T follicular helper cell (primary cell): ENCODE measurements at regions not wholly inside any gene's neighbourhood (a gene's known extent, or its start where the extent isn't known, plus 50 kb on each side); places are given as distances from the start of the nearest gene placed in this dataset.

Experiments
- DNase-seq: peaks from one replicate; pipeline ENCODE4 v3.0.0-alpha.2; 2020; ENCODE audit warnings: low read depth

GRCh38 chr7:21092766-21093702, 306.3 kb upstream of the SP8 start:
- DNase-seq: no peak

GRCh38 chr7:21094589-21094988, 307.9 kb upstream of the SP8 start:
- no peak for DNase-seq

- no peak for DNase-seq
Measured at GRCh38 chr7:21099432-21099831, 312.7 kb upstream of the SP8 start.

GRCh38 chr7:21099955-21100354, 313.3 kb upstream of the SP8 start:
- no peak for DNase-seq

GRCh38 chr7:21101541-21101940, 314.9 kb upstream of the SP8 start:
- DNase-seq: no peak

- no peak for DNase-seq
Measured at GRCh38 chr7:21103426-21104123, 316.9 kb upstream of the SP8 start.

GRCh38 chr7:21104124-21104500, 317.4 kb upstream of the SP8 start:
- DNase-seq: no peak

GRCh38 chr7:21106296-21106732, 319.6 kb upstream of the SP8 start:
- no peak for DNase-seq

GRCh38 chr7:21107101-21107500, 320.4 kb upstream of the SP8 start:
- no peak for DNase-seq

GRCh38 chr7:21108182-21108581, 319.7 kb upstream of the SP4 start:
- DNase-seq: no peak

- DNase-seq: no peak
Measured at GRCh38 chr7:21113609-21114415, 314.1 kb upstream of the SP4 start.

- no peak for DNase-seq
Measured at GRCh38 chr7:21123586-21123985, 304.3 kb upstream of the SP4 start.

- DNase-seq: no peak
Measured at GRCh38 chr7:21125297-21125696, 302.6 kb upstream of the SP4 start.

- no peak for DNase-seq
Measured at GRCh38 chr7:21128062-21128817, 299.6 kb upstream of the SP4 start.

- no peak for DNase-seq
Measured at GRCh38 chr7:21131897-21132296, 296.0 kb upstream of the SP4 start.

- DNase-seq: no peak
Measured at GRCh38 chr7:21134631-21135030, 293.3 kb upstream of the SP4 start.

GRCh38 chr7:21135437-21135836, 292.4 kb upstream of the SP4 start:
- DNase-seq: no peak

GRCh38 chr7:21137640-21138039, 290.2 kb upstream of the SP4 start:
- DNase-seq: no peak

- DNase-seq: no peak
Measured at GRCh38 chr7:21140622-21141021, 287.3 kb upstream of the SP4 start.

GRCh38 chr7:21141476-21141875, 286.4 kb upstream of the SP4 start:
- no peak for DNase-seq

GRCh38 chr7:21142081-21142480, 285.8 kb upstream of the SP4 start:
- no peak for DNase-seq
